ENCODE measurements at regions not wholly inside any gene's neighbourhood (a gene's known extent, or its start where the extent isn't known, plus 50 kb on each side); places are given as distances from the start of the nearest gene placed in this dataset.

DNA sequence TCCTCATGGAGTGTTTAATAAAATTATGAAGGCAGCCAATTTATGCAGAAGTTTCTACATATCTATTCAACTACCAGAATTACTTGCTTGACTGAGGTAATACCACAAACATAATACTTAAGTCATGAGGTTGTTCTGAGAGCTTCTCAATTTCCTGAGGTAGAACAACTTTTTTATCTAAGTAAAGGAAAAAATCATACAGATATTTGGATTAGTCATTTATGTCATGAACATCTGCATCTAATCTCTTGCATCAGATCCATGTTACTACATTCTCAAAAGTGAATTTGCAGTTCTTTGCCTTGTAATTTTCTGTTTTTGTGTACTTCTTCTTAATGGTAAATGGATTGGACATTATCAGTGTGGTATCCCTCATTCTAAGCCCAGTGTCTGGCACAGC lies 60.4 kb upstream of the RGMB start:
- TF ChIP-seq, protein P1, sequence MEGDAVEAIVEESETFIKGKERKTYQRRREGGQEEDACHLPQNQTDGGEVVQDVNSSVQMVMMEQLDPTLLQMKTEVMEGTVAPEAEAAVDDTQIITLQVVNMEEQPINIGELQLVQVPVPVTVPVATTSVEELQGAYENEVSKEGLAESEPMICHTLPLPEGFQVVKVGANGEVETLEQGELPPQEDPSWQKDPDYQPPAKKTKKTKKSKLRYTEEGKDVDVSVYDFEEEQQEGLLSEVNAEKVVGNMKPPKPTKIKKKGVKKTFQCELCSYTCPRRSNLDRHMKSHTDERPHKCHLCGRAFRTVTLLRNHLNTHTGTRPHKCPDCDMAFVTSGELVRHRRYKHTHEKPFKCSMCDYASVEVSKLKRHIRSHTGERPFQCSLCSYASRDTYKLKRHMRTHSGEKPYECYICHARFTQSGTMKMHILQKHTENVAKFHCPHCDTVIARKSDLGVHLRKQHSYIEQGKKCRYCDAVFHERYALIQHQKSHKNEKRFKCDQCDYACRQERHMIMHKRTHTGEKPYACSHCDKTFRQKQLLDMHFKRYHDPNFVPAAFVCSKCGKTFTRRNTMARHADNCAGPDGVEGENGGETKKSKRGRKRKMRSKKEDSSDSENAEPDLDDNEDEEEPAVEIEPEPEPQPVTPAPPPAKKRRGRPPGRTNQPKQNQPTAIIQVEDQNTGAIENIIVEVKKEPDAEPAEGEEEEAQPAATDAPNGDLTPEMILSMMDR (IDR thresholded peaks at IDR 0.05): no peak
- TF ChIP-seq POLR2A (IDR thresholded peaks at IDR 0.05): no peak
